OCI-LY7 (cell line): ENCODE measurements at regions not wholly inside any gene's neighbourhood (a gene's known extent, or its start where the extent isn't known, plus 50 kb on each side); places are given as distances from the start of the nearest gene placed in this dataset.

ENCODE experiments used
- EZH2phosphoT487 ChIP-seq: fragments of 200-600 bp; sonication (generic); IDR thresholded peaks from 2 replicates; pipeline ENCODE4 v1.6.1; 2018; ENCODE audit warnings: low read depth, borderline replicate concordance, mild to moderate bottlenecking, mixed run types, antibody characterized with exemption, low read length, moderate library complexity, mixed read lengths
- TF ChIP-seq, protein P1 (sequence below): fragments of 200-600 bp; sonication (generic); conservative IDR thresholded peaks from 2 replicates; pipeline ENCODE4 v1.5.1; 2014; ENCODE audit warnings: mild to moderate bottlenecking, antibody characterized with exemption, low read length, moderate library complexity, mixed read lengths

DNA sequence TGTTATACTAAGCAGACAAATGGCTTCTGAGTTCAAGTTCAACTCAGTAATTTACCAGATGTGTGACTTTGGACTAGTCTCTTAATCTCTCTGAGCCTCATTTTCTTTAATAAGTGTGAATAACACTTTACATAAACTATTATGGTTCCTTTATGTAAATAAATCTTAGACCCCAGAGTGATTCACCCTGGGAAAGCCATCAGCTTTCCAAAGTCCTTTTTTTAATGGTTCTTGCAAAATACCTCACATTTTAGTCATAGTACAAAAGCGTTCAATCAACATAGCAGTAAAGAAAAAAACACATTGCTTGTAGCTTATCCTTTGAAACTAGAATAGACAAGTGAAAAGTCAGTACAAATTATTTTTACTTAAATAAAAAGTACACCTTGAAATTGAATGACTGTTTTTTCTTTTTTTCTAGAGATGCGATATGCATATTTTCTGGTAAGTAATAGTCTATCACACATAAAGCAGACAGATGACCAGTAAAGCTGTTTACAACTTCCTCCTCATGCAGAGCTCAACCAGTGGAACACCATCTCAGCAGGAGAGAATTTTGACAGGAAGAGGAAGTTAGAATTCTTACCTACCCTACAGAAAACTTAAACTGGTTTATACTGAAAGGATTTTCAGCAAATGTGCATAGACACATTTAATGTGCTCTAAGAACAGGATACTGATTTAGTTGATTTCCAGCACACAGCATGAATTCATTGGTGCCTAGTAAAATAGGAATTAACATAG lies 123.0 kb upstream of the AGBL1 start:
- TF ChIP-seq EZH2phosphoT487: no peak
- TF ChIP-seq, protein P1, sequence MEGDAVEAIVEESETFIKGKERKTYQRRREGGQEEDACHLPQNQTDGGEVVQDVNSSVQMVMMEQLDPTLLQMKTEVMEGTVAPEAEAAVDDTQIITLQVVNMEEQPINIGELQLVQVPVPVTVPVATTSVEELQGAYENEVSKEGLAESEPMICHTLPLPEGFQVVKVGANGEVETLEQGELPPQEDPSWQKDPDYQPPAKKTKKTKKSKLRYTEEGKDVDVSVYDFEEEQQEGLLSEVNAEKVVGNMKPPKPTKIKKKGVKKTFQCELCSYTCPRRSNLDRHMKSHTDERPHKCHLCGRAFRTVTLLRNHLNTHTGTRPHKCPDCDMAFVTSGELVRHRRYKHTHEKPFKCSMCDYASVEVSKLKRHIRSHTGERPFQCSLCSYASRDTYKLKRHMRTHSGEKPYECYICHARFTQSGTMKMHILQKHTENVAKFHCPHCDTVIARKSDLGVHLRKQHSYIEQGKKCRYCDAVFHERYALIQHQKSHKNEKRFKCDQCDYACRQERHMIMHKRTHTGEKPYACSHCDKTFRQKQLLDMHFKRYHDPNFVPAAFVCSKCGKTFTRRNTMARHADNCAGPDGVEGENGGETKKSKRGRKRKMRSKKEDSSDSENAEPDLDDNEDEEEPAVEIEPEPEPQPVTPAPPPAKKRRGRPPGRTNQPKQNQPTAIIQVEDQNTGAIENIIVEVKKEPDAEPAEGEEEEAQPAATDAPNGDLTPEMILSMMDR: no peak
